HG02973 (cell line): ENCODE measurements at regions not wholly inside any gene's neighbourhood (a gene's known extent, or its start where the extent isn't known, plus 50 kb on each side); places are given as distances from the start of the nearest gene placed in this dataset.

Source experiments
- ATAC-seq: cut with Tn5 transposase; IDR thresholded peaks from one replicate; pipeline ENCODE4 v1.9.1; 2021; ENCODE audit warnings: moderate library complexity; ENCODE audit not compliant: unreplicated experiment

GRCh38 chr15:98187549-98187948 is 227.0 kb downstream of the ARRDC4 start:
- ATAC-seq, result no peak

GRCh38 chr15:98190914-98191313 is 230.4 kb downstream of the ARRDC4 start:
- no peak for ATAC-seq

GRCh38 chr15:98195796-98196195 is 235.3 kb downstream of the ARRDC4 start:
- no peak for ATAC-seq

- ATAC-seq, result no peak
Observed at GRCh38 chr15:98196371-98196770, 235.9 kb downstream of the ARRDC4 start.

- ATAC-seq, result no peak
Observed at GRCh38 chr15:98202256-98202655, 241.8 kb downstream of the ARRDC4 start.

- no peak for ATAC-seq
Observed at GRCh38 chr15:98203872-98204660, 243.6 kb downstream of the ARRDC4 start.

- ATAC-seq, result no peak
Observed at GRCh38 chr15:98207928-98208327, 247.4 kb downstream of the ARRDC4 start.

GRCh38 chr15:98213346-98213979 is 253.0 kb downstream of the ARRDC4 start:
- no peak for ATAC-seq

- no peak for ATAC-seq
Observed at GRCh38 chr15:98216166-98216565, 255.7 kb downstream of the ARRDC4 start.

GRCh38 chr15:98217356-98217755 is 256.9 kb downstream of the ARRDC4 start:
- no peak for ATAC-seq

- no peak for ATAC-seq
Observed at GRCh38 chr15:98221144-98221543, 260.6 kb downstream of the ARRDC4 start.

- no peak for ATAC-seq
Observed at GRCh38 chr15:98221577-98221976, 261.1 kb downstream of the ARRDC4 start.

- ATAC-seq, result no peak
Observed at GRCh38 chr15:98226149-98226548, 265.6 kb downstream of the ARRDC4 start.

- no peak for ATAC-seq
Observed at GRCh38 chr15:98226578-98226977, 266.1 kb downstream of the ARRDC4 start.

- ATAC-seq, result no peak
Observed at GRCh38 chr15:98228846-98229245, 268.3 kb downstream of the ARRDC4 start.

GRCh38 chr15:98230975-98231374 is 270.5 kb downstream of the ARRDC4 start:
- ATAC-seq, result no peak

GRCh38 chr15:98231696-98232440 is 271.4 kb downstream of the ARRDC4 start:
- no peak for ATAC-seq

GRCh38 chr15:98232761-98233160 is 272.3 kb downstream of the ARRDC4 start:
- ATAC-seq, result no peak

- ATAC-seq, result no peak
Observed at GRCh38 chr15:98233873-98234272, 273.4 kb downstream of the ARRDC4 start.

GRCh38 chr15:98240303-98240702 is 279.8 kb downstream of the ARRDC4 start:
- ATAC-seq, result no peak

- ATAC-seq, result no peak
Observed at GRCh38 chr15:98241032-98241554, 280.6 kb downstream of the ARRDC4 start.

- ATAC-seq, result no peak
Observed at GRCh38 chr15:98257290-98257689, 296.8 kb downstream of the ARRDC4 start.
